ENCODE measurements at regions not wholly inside any gene's neighbourhood (a gene's known extent, or its start where the extent isn't known, plus 50 kb on each side); places are given as distances from the start of the nearest gene placed in this dataset.

DNA sequence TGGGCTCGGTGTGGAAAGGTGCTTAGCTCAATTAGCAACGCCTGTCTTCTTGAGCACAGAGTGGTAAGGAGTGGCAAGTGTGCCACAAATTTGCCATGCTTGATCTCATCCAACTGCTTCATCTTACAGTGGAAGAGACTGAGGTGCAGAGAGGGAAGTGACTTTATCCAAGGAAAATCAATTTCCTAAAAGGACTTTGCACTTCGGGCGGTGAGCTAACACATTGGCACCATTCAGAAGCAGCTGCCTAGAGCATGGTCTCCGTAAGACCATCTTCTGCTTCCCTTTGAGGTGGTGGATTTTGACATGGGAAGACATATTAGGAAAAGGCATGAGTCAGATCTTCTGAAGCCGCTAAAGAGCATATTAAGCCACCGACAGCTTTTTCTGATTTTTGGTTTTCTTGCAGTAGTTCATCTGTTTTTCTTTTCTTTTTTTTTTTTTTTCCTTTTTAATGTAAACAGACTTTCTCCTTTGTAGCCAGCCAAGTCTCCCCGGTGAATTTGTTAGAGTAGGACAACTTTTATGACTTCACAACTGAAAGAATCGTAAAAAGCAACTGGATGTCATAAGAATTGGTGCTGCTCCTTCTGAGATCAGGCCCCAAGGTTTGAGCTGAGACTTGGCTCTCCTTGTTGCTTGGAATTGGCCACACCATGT lies 273.2 kb downstream of the CDC5L start:
- DNase-seq (ENCODE audit: low read depth, low spot score) = no peak

DNA sequence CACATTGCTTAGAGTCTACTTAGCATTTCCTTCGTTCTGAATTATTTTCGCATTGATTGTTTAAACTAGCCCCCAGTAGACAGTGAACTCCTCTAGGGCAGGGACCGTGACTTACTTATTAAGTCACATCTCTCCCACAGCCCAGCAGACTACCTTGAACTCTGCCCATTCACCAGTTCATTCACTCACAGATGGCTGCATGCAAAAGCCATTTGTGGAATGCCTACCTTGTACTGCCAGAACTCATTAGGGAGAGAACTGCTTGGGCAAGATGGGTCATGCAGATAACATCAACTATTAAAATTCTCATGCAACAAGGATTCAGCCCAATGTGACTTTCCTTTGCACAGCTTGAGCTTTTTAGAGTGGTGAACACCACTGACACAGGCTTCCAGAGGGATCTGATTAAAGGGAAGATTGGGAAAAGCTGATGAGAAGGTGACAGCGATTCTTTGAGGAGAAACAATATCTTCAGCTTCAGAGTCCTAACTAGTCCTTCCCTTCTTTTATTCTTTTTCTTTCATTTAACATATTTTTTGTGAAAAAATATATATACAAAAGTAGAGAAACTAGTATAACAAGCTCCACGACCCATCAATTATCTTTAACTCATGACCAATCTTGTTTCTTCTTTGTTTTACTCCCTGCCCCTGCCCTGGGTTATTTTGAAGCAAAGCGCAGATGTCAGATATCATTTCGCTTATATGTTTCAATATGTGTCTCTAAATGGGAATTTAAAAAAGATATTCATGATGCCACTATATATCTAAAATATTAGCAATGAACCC lies 273.9 kb downstream of the CDC5L start:
- no peak for DNase-seq (ENCODE audit: low read depth, low spot score)

GRCh38 chr6:44662461-44663121 lies 275.1 kb downstream of the CDC5L start:
- no peak for DNase-seq (ENCODE audit: low read depth, low spot score)

- DNase-seq (ENCODE audit: low read depth, low spot score) = no peak
Measured at GRCh38 chr6:44663860-44664634, 276.5 kb downstream of the CDC5L start.

DNA sequence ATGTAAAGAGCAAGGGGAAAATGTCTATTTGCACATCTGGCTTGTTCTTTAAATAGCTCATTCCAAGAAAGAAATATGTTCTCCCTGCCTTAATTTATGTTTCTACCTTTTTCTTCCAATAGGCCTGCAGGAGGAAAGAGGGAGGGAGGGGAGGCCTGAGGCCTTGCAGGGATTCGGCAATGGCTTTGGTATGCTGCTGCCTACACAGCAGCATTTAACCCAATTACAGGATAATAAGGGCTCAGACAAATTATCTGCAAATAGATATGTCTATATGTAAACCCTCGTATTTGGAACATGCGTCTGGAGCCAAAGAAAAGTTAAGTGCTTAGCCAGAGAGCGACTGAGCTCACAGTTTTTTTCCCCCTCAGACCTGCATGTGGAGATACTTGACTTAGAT lies 277.2 kb downstream of the CDC5L start:
- DNase-seq (ENCODE audit: low read depth, low spot score) = no peak

DNA sequence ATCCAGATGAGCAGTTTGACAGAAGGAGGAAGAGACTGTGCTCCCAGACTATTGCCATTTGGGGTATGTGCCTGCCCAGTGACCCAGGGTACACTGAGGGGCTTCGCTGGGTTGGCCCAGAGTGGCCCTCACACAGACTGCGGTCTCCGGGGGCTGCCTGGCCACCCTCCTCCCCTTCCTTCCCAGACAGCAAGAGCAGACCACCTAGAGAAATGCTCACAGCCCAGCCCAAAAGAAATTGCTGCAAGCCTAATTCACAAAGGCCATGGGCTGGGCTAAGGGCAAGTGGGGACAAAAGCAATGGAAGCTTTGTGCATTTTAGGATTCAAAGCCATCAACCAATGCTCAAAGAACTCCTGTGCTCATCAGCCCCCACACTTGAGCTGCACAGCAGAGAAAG lies 277.6 kb downstream of the CDC5L start:
- DNase-seq (ENCODE audit: low read depth, low spot score) = no peak

GRCh38 chr6:44665683-44666082 lies 278.2 kb downstream of the CDC5L start:
- no peak for DNase-seq (ENCODE audit: low read depth, low spot score)

GRCh38 chr6:44666324-44666723 lies 278.8 kb downstream of the CDC5L start:
- no peak for DNase-seq (ENCODE audit: low read depth, low spot score)

DNA sequence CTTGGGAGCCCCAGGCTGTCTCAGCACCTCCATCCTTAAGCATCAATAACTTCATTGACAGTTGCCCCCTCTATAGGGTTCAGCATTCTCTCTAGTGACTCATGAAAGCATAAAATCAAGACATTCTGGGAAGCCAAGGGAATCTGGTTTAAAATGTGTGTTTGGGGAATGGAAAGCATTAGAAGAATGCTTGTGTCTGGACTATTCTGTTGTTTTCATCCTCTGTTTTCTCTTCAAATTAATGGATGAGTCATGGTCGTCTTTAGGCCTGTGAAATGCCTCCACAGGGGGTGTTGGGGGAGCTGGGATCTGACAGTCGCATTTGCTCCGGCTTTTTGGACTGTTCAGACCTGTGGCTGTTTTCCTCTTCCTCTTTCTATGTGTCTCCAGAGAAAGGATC lies 279.7 kb downstream of the CDC5L start:
- DNase-seq (ENCODE audit: low read depth, low spot score) = no peak

GRCh38 chr6:44667668-44668390 lies 280.3 kb downstream of the CDC5L start:
- DNase-seq (ENCODE audit: low read depth, low spot score) = no peak

GRCh38 chr6:44668391-44668930 lies 281.0 kb downstream of the CDC5L start:
- no peak for DNase-seq (ENCODE audit: low read depth, low spot score)

- no peak for DNase-seq (ENCODE audit: low read depth, low spot score)
Measured at GRCh38 chr6:44668976-44669934, 281.7 kb downstream of the CDC5L start.

GRCh38 chr6:44670146-44670545 lies 282.6 kb downstream of the CDC5L start:
- DNase-seq (ENCODE audit: low read depth, low spot score) = no peak

DNA sequence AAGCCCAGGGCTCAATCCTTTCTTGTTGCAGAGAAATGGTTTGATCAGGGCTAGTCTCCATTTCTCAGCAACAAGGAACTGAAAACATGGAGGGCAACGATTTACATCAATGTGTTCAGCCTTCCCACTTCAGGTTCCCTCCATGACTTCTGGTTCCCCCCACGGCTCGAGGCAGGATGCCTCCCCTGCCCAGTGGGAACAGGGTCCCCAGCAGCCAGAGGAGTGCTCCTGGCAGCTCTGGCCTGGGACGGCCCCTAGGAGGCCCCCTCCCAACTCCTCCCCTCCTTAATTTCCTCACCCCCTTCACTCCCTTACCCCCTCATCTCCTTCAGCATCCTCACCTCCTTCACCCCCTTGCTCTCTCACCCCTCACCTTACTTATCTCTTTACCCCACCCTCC lies 283.8 kb downstream of the CDC5L start:
- DNase-seq (ENCODE audit: low read depth, low spot score) = no peak

- no peak for DNase-seq (ENCODE audit: low read depth, low spot score)
Measured at GRCh38 chr6:44672086-44672485, 284.6 kb downstream of the CDC5L start.

DNA sequence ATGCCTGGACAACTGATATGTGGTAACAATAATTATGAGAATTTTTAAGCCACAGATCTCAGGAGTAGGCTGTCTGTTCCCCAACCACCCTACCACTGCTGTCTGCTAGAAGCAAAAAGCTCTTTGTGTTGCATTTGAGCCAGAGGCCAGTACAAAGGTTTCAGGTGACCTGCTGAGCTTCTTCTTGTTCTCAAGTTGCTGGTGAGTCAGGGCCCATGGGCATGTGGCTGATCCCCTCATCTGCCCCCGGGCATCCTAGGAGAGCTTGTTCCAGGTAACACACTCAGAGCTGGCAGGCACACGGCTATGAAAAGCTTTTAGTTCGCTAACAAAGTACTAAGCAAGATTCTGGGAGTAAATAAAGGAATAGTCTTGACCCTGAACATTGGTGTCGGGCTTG lies 285.3 kb downstream of the CDC5L start:
- no peak for DNase-seq (ENCODE audit: low read depth, low spot score)

- no peak for DNase-seq (ENCODE audit: low read depth, low spot score)
Measured at GRCh38 chr6:44674226-44675155, 287.0 kb downstream of the CDC5L start.

DNA sequence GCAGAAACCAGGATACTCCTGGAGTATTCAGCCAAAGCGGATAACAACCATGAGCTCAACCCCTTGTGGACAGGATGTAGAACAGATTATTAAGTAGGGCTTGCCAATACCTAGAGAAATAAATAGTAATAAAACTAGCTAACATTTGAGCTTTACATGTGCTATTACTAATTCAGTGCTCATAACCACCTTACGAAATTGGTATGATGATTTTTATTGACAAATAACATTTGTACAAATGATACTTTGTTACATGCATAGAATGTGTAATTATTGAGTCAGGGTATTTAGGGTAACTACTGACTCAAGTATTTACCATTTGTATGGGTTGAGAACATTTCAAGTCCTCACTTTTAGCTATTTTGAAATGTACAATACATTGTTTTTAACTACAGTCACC lies 287.9 kb downstream of the CDC5L start:
- no peak for DNase-seq (ENCODE audit: low read depth, low spot score)

DNA sequence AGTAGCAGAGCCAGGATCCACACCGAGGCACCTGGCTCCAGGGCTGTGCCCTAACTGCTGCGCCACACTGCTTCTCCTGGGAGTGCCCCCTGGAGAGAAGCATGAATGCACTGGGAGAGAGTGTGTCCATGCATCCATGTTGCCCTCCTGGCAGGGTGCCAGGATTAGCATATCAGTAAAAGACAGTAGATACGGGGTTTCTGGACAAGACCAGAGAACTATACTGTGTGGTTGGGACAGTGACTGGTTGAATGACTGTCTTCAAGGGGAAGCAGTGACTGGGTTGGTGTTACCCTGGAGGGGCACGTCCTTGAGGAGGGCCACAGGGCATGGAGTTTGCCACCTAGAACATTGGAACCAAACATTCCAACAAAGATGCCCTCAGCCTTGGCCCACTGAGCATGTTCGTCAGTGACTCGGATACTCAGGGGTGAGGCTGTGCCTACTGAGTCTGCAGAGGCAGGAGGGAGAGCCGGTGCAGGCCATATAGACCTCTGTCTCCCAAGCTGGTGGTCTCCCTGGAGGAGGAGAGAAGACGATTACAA lies 288.8 kb downstream of the CDC5L start:
- DNase-seq (ENCODE audit: low read depth, low spot score) = no peak
